GM12874 (cell line): ENCODE measurements at regions not wholly inside any gene's neighbourhood (a gene's known extent, or its start where the extent isn't known, plus 50 kb on each side); places are given as distances from the start of the nearest gene placed in this dataset.

Source experiments
- CTCF ChIP-seq: IDR thresholded peaks from 2 replicates; pipeline ENCODE4 v1.5.1; 2011; ENCODE audit warnings: low read depth, mild to moderate bottlenecking, control low read depth, low read length, moderate library complexity; ENCODE audit not compliant: insufficient read depth

DNA sequence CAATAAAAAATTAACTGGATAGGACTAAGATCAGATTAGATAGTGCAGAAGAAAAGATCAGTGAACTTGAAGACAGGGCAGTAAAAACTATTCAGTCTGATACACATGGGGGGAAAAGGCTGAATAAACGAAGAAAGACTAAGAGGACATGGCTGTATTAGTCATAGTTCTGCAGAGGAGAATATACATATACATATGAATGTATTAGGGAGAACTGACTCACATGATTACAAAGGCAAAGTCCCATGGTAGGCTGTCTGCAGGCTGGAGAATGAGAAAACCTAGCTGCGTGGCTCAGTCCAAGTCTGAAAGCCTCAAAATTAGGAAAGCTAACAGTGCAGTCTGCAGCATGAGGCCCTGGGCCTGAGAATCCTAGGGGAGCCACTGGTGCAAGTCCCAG lies 98.2 kb upstream of the GNAO1 start:
- no peak for TF ChIP-seq CTCF

DNA sequence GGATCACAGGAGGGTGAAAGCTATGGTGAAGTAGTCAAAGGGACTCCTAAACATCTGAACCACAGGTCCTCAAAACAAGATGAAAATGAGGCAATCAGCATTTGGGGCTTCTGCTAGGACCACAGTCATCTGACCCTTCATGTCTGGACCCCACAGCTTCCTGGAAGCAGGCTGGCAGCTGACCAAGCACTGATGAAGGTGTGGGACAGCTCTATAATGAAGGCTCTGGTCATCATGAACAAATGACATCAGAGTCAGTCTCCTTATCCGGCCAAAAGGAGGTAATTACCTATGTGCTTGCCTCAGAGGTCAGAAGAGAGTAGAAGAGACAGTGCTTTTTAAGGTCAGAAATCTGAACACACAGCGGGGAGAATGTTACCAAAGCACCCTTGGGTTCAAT lies 101.2 kb upstream of the GNAO1 start:
- no peak for TF ChIP-seq CTCF

DNA sequence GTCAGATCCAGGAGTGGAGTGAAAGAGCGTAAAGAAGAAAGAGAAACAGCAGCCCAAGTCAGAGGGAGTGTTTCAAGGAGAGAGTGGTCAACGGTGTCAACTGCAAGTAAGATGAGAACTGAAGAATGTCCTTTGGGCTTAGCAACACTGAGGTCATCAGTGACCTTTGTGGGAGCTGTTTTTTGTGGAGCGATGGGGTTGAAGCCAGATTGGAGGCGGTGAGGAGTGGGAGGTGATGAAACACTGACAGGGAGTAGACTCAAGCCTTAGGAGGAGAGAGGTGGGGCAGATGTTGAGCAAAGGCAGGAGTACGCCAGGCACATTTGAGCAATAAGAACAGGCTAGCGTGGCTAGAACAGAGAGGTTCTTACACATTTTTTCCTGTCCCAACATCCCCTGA lies 103.7 kb upstream of the GNAO1 start:
- no peak for TF ChIP-seq CTCF

GRCh38 chr16:56081371-56081770 lies 109.9 kb upstream of the GNAO1 start:
- TF ChIP-seq CTCF = no peak

- TF ChIP-seq CTCF = no peak
These were observed 115.4 kb upstream of the GNAO1 start for GRCh38 chr16:56075732-56076388.

DNA sequence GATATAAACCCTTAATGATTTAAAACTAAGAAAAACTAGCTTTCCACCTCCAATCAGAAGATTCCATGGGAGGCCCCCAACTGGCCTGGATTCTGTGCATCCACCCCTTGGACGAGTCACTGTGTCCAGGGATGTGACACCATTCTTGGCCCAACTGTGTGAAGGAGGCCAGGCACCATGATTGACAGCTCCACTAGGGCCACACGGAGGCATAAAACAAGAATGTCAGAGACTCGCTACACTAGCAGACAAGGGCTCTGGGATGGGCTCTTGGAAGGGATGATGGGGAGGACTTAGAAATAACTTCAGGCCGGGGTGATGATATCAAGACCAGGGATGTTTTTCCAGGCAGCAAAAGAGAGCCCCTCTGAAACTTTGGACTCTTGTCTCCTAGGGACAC lies 117.8 kb upstream of the GNAO1 start:
- TF ChIP-seq CTCF = no peak

DNA sequence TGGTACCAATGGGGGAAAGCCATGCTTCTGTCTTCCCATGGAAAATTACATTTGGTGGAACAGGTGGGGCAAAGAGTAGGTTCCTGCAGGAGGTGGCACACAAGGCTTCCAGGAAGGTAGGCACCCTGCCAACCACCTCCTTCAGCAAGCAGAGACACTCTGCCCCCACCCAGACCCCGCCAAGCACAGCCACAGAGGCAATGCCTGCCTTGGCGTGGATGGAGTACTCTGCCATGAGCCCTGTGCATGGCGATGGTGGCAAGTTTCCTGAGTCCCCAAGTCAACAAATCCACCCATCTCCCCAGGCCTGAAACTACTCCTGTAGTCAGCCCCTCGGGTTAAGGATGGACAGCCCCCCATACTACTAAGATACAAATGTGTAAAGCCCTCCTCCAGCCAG lies 119.2 kb upstream of the GNAO1 start:
- TF ChIP-seq CTCF = no peak
